ENCODE measurements at regions not wholly inside any gene's neighbourhood (a gene's known extent, or its start where the extent isn't known, plus 50 kb on each side); places are given as distances from the start of the nearest gene placed in this dataset.
"Not testable (repeated sequence)": the region's sequence is repeated elsewhere in the genome, so short reads cannot be mapped to it uniquely, and the experiment has no call there.

- TF ChIP-seq POLR2A (IDR thresholded peaks at IDR 0.05) (no peak), POLR2AphosphoS5 (IDR thresholded peaks at IDR 0.05) (no peak), CTCF (IDR thresholded peaks at IDR 0.05) (no peak)
- no peaks in the 10 kb centered on the region for H3K4me1 ChIP-seq (replicated peaks)
- H3K4me3 ChIP-seq: no peak overlapping the region
- no peaks in the 10 kb centered on the region for H3K9me3 ChIP-seq
- no peak for DNase-seq (ENCODE audit: low spot score)
- no peak overlapping the region for H3K27ac ChIP-seq
- no peaks in the 10 kb centered on the region for H3K36me3 ChIP-seq
- intact Hi-C loops (cut with DNase I): no loop called here
- H3K27me3 ChIP-seq (replicated peaks; ENCODE audit: insufficient read depth): no peaks in the 10 kb centered on the region
- 61% methylated on average over 4 of the region's 4 CpGs for whole genome bisulfite sequencing
These were observed 224.2 kb downstream of the CNTN3 start for GRCh38 chr3:74390121-74390877.

- Histone ChIP-seq H3K27me3 (replicated peaks; ENCODE audit: insufficient read depth) (no peaks in the 10 kb centered on the region), H3K4me1 (replicated peaks) (no peaks in the 10 kb centered on the region), H3K36me3 (no peaks in the 10 kb centered on the region), H3K27ac (no peak overlapping the region), H3K4me3 (no peak overlapping the region), H3K9me3 (no peaks in the 10 kb centered on the region)
- no peak for TF ChIP-seq POLR2AphosphoS5 (IDR thresholded peaks at IDR 0.05)
- no peak for TF ChIP-seq POLR2A (IDR thresholded peaks at IDR 0.05)
- TF ChIP-seq CTCF (IDR thresholded peaks at IDR 0.05): no peak
- 73% methylated on average over 2 of the region's 2 CpGs for WGBS
- no peak for DNase-seq (ENCODE audit: low spot score)
- intact Hi-C loops (cut with DNase I): loop anchor here (10.0 kb wide), 1 partner anchor 238 kb away; no protein-coding TSS in a partner anchor
These were observed 227.2 kb downstream of the CNTN3 start for GRCh38 chr3:74387111-74387735.

DNA sequence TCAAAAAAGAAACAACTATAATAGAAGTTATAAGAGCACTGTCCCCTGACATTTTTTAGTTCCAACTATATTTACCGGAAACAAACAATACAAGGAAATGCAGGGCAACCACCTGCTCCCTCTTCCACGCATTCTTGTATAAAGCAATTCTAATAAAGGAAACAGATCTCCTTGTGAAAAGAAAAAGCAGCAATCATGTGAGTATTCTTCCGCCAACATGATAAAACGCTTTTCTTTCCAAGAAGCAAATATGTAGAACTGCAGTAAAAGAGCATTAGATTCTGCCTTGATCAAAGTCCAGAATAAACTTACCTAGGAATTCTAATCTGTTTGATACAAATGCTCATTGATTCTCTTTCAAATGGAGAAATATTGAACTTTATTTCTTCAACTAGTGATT, 230.3 kb downstream of the CNTN3 start:
- no peak overlapping the region for H3K27ac ChIP-seq
- 46% methylated on average over 4 of the region's 4 CpGs for WGBS
- H3K27me3 ChIP-seq (replicated peaks; ENCODE audit: insufficient read depth): no peaks in the 10 kb centered on the region

DNA sequence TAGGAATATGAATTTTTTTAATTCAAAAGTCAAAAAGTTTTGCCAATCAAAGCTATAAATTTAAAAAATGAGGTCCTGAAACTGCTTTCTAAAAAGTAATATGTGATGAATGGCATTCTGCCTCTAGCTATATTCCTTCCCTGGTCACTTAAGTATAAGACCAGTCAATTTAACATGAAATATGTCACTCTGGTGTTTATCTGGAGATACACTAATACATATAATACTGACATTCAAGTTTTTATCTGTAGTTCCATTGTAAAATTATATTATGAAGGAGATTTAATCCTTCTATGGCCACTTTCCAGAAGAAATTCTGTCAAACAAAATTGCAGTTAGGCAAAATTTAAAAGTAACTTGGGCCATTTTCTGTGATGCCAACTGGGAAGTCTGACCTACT, 236.8 kb downstream of the CNTN3 start:
- DNase-seq (ENCODE audit: low spot score): no peak
- Histone ChIP-seq H3K9me3 (no peaks in the 10 kb centered on the region), H3K36me3 (no peaks in the 10 kb centered on the region), H3K27me3 (replicated peaks; ENCODE audit: insufficient read depth) (no peaks in the 10 kb centered on the region), H3K4me1 (replicated peaks) (no peaks in the 10 kb centered on the region), H3K4me3 (no peak overlapping the region), H3K27ac (no peak overlapping the region)
- intact Hi-C loops (cut with DNase I): no loop called here
- no peak for TF ChIP-seq POLR2AphosphoS5 (IDR thresholded peaks at IDR 0.05)
- no peak for TF ChIP-seq POLR2A (IDR thresholded peaks at IDR 0.05)
- TF ChIP-seq CTCF (IDR thresholded peaks at IDR 0.05): no peak

More for the DNA sequence above, 230.3 kb downstream of the CNTN3 start:
- H3K4me1 ChIP-seq (replicated peaks): no peaks in the 10 kb centered on the region
- no peaks in the 10 kb centered on the region for H3K36me3 ChIP-seq
- H3K9me3 ChIP-seq: no peaks in the 10 kb centered on the region
- H3K4me3 ChIP-seq: no peak overlapping the region
- intact Hi-C loops (cut with DNase I): loop anchor here (10.0 kb wide), 1 partner anchor 241 kb away; no protein-coding TSS in a partner anchor
- no peak for DNase-seq (ENCODE audit: low spot score)
- no peak for TF ChIP-seq POLR2A (IDR thresholded peaks at IDR 0.05)
- TF ChIP-seq CTCF (IDR thresholded peaks at IDR 0.05): no peak
- no peak for TF ChIP-seq POLR2AphosphoS5 (IDR thresholded peaks at IDR 0.05)

GRCh38 chr3:74376323-74376722, 238.1 kb downstream of the CNTN3 start:
- peak in 1 of 4 experiments; percentile 32 for TF ChIP-seq CTCF (IDR thresholded peaks at IDR 0.05)
- intact Hi-C loops (cut with DNase I); H3K27ac ChIP-seq; H3K36me3 ChIP-seq; H3K4me3 ChIP-seq; H3K4me1 ChIP-seq (replicated peaks); H3K27me3 ChIP-seq (replicated peaks; ENCODE audit: insufficient read depth); H3K9me3 ChIP-seq; DNase-seq (ENCODE audit: low spot score): not testable (repeated sequence)
- 89% methylated on average over 2 of the region's 2 CpGs for WGBS

Data from prostate gland (tissue), 2 donors.